NCI-H1092 (cell line): ENCODE measurements at regions not wholly inside any gene's neighbourhood (a gene's known extent, or its start where the extent isn't known, plus 50 kb on each side); places are given as distances from the start of the nearest gene placed in this dataset.

Experiments used
- DNase-seq: peaks from one replicate; lab custom pipeline; 2025; lab: John Stamatoyannopoulos, UW

DNA sequence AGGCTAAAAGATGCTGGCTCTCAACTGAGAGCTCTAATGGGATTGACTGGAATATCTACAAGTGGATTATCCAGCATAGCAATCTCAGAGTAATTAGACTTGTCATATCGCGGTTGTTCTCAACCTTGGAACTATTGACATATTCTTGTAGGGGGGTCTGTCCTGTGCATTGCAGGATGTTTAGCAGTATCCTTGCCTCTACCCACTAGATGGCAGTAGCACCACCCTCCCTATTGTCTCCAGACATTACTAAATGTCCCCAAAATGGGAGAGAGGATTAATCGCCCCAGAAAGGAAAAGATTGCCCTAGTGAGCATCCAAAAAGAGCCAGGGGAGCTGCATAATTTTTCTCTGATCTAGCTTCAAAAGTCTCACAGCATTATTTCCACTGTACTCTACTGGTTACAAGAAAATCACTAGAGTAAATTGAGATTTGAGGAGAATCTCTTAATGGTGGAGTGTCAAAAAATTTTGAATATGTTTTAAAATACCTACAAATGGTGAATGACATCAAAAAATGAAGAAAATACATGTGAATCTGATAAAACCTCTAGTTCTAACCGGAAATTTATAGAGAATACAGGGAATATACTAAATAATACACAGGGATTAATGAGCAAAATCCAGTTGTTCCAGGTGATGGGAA, 388.2 kb upstream of the AGTR1 start:
- no peak for DNase-seq

DNA sequence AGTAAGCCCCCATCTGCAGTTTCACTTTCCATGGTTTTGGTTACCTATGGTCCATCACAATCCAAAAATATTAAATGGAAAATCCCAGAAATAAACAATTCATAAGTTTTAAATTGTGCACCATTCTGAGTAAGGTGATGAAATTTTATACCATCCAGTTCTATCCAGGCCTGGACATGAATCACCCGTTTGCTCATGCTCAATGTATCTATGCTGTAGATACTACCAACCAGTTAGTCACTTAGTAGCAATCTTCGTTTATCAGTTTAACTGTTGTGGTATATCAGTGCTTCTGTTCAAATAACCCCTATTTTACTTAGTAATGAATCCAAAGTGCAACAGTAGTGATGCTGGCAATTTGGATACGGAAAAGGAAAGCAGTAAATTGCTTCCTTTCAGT, 381.9 kb upstream of the AGTR1 start:
- DNase-seq: no peak

DNA sequence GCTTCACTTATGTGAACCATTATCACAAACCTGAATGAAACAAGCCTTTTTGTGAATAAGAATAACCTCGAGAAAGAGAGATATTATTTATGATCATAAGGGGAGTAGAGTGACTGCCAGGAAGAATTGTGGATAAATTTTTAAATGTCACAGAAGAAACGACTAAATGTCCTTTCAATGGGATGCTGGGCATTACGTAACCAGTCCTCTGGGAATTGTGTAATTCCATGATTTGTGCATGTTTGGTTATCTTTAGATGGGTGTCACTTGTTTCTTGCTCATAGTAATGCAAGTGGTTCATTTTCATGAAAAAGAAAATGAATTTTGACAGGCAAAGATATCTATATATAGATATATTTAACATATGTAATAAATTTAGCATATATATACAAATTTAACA, 379.5 kb upstream of the AGTR1 start:
- DNase-seq: no peak

DNA sequence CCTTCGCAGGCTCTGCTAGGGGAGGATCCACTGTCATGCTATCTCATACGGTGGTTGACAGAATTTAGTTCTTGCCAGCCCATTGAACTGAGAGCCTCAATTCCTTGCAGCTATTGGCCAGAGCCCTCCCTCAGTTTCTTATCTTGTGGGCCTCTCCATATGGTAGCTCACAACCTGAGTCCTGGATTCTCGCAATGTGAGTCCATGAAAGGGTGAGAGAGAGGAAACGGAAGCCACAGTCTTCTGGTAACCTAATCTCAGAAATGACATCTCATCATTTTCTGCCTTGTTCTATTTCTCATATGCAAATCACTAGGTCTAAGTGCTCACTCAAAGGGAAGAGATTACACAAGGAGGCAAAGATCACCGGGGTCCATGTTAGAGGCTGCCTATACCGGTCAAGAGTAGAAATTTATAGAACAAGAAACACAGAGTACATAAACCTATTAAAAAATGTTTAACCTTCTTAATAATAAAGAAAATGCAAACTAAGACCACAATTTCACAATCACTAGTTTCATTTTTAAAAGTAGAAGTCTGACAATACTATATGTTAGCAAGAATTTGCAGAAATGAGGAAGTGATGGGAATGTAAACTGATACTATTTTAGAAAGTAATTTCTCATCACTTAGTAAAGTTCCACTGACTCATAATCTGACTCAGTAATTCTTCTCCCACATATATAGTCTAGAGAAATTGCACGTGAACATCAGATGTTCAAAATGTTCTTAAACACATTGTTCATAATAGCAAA, 378.4 kb upstream of the AGTR1 start:
- DNase-seq: no peak

DNA sequence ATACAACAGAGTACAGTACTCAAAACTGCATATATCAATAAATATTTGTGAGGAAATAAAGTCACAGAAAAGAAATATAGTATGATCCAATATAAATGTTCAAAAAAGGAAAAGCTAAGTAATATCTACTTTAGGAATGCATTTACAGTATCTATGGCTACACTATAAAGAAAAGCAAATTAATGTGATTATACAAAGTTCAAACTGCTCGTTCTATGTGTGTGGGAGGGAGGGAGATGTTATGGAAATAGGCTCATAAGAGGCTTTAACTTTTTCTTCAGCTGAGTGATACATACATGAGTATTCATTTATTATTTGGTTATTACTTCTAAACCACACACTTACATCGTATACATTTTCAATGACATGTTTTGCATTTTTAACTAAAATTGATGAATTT, 377.7 kb upstream of the AGTR1 start:
- no peak for DNase-seq

DNA sequence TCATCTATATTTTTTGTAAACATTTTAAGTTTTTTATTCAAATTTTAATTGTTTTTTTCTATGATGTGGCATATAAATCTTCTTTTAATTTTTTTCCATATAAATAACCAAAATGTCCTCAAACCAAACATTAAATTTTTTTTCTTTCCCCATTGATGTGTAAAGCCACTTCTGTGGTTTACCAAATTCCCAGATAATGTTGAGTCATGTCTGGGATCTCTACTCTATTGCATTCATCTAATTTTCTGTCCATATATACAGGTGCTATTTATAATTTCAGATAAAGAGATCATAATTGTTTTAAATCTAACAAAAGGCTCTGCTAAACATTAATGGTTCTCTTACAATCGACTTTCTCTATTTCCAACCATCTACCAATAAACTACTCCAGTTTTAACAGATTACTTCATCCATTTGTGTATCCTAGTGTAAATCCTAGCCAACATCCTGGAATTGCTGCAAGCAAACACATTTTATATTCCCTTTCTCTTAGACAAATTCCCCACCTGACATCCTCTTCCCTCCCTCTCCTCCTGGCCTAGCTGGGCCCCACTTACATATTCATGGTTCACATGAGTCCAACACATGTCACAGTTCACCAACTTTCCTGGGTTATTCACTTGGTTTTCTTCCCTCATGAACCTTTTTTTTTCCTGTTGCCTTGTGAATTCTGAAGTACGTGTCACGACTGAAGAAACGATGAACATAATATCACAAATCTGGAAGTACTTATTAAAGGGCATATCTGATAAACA, 368.0 kb upstream of the AGTR1 start:
- DNase-seq: no peak

DNA sequence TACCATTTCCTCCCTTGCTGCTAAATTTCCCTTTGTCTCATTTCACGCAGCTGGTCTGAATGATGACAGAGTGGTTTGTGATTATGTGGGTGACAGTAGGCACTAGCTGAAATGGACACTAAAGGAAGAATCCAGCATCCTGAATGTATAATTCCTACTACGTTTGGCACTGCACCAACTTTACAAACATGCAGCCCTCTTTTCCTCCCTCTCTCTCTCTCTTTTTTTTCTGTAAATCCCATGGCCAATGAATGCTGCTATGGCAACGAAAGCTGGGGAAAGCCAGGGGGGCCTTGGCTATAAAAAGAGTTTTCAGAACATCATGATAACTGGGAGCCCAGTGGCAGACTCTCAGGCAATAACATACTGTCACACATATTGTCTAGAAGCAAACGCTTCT, 367.2 kb upstream of the AGTR1 start:
- DNase-seq: no peak

DNA sequence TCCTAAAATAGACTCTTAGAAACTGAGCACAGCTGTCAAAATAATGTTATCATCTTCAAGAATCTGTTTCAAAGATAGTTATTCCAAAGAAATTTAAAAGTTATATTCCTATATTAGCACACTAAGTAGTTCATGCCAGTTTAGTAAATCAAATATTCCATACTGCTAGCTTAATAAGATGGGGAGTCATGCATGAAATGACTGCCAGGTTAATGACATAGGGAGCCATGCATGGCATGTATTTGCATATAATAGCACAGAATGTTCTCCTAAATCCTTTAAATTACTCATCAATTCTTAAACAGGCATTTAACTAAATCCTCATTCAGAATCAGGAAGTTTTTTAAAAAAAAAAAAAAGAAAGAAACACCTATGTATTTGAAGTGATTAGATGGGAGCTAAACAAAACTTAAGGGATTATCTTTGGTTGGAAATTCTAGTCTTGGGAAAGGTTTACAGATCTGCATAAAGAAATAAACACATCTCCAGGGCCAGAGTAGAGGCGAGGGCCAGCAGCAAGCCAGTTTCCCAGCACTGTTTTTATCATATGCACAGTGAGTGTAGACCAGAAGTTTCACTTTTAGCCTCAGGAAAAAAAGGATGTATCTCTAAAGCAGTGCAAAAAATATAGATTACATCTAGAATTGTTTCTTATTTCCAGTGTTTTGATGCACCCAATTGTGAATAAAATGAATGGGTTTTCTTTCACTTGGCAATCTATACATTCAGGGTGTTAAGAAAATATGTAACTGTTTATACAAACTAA, 366.4 kb upstream of the AGTR1 start:
- DNase-seq: no peak

DNA sequence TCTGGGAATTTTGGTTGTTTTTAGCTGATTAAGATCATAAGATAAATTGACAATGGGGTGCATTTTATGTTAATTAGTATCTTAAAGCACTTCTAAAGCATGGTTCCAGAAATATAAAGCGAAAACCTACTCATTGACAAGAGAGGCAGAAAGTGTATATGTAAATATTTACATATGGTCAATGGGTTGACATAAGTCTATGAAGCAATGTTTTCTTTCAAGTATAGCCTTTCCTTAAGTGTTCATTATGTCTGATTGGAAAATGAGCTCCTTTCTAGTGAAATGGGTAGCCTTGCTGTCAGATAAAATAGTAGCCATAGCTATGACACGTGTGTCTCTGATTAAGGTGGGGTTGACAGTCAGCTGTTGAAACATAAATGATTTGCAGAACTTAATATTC, 365.2 kb upstream of the AGTR1 start:
- no peak for DNase-seq

DNA sequence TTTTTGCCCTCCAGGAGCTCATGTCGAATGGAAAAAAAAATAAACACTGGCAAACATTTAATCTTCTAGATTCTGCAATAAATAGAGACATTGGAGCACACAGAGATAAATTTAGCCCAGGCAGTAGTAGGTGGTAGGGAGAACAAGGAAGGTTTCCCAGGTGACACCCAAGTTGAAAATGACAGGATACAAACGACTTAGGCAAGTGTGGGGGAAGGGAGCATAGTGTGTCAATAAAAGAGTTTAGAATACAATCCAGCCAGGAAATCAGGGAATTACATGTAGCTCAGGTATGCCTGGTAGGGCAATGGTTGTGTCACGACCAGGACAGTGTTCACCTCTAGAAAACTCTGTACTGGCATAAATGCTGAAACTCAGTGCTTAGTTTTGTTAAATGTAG, 364.6 kb upstream of the AGTR1 start:
- DNase-seq: no peak

DNA sequence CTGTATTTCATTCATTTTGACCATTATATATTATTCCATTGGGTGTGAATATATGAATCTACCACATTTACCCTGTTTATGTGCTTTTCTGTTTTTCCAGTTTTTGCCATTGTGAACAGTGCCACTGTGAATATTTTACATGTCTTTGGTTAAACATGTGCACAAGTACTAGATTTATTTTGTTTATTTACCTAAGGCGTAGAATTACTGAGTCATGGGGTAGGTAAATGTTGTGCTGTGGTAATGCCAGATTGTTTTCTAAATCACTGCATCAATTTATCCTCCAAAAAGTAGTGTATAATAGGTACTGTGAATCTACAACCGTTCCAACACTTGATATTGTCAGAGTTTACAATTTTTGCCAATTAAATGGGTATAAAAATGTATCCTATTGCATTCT, 362.1 kb upstream of the AGTR1 start:
- DNase-seq: no peak

DNA sequence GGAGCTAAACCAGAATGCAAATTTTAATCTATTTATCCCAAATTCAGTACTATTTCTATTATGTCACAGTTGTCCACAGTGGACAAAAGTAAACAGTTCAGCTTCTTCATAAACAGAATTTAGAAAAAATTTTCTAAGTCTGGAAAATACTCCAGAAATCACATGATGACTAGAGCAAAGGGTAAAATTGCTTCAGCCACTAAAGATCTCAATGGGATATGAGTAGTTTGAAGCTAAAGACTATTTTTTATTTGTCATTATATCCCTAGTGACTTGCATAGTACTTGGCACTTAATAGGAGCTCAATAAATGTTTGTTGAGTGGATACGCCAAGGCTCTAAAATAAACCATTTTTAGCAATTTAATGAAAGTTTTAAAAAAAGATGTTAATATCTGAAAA, 354.3 kb upstream of the AGTR1 start:
- no peak for DNase-seq

DNA sequence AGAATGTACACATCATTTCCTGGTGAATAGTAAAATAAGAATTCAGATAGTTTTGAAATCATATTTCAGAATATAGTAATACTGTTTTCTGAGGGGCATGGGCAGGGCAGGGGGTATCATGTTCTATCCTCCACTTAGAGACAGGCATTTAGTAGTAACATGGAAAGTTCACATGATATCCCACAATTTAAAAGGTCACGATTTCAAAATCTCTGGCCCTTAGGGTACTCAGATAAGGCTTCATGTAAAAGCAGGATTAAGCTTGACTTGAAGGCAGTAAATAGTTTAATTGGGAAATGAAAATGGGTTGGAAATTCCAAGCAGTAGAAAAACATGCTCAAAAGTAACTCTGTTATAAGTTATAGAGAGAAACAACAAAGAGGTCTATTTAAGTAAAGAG, 353.2 kb upstream of the AGTR1 start:
- no peak for DNase-seq

DNA sequence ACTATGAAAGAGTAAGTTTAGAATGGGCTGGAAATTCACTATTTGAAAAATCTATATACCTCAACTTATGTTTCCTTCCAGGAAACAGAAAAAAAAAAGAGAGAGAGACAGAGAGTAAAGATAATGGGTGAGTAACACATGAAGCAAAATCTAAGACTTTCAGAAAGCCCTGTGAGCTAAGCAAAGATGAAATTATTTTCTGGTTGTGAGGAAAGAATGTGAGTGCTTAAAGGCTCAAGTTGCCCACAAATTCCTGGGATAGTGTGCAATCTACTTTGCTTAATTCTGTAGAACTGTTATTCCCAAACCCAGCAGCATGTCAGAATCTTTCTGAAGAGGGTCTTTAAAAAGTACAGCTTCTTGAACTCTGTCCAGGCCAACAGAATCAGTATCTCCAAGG, 337.7 kb upstream of the AGTR1 start:
- DNase-seq: no peak

DNA sequence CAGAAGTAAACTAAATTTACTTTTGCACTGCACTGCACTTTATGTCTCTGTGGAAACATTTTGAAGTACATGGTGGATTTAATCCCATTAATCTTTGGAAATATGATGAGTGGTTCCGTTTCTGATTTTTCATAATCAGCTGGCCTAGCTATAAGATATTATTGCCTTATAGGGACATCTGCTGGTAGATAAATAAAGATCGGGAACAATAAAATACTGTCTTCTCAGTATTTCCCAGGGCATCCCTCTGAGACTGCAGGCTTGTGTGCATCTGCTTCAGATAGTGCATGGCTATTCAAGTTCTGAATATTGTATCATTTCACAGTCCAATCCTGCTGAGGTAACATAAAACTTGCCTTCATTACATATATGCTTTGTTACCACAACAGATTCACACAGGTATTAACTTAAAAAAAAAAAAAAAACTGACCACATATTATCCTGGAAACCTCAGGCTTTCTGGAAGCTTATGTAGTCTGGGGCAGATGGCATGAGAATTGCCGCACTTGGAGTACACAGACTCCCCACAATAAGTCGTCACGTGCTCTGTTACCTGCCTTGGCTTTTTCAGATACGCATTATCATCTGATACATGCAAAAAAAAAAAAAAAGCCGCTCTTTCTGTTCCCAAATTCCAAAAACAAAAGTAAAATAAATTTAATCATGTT, 330.8 kb upstream of the AGTR1 start:
- DNase-seq: no peak

DNA sequence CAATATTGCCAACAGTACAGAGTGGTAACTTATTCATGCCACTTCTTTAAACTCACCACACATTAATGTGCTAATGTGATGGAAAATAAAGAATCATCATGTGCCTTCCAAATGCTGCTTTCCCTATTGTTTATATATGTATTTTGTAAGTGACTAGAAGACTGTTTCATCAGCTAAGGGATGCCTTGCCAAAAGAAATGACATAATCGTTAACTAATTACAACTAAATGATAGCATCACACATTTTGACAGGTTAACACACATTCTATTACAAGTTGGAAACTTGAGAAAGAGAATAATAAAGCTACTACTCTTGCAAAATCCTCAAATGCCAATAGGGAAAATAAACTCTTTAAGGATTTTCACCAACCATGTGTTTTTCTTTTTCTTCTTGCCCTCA, 329.9 kb upstream of the AGTR1 start:
- no peak for DNase-seq

DNA sequence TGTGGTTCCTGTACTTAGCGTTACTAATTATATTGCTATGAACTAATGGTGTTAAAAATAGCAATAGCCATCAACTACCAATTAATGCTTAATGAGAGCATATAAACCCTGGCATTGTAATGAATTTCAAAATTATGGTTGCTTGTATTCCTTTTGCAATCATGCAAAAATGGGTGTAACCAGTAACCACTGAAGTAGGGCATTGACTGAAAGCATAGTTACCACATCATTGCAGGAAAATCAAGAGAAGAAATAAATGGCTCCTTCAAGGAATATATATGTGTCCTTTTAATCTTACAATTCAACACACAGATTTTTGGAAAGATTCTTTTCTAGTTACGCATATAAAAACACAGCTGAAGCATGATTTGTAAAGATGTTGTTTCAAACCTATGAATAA, 328.3 kb upstream of the AGTR1 start:
- no peak for DNase-seq

DNA sequence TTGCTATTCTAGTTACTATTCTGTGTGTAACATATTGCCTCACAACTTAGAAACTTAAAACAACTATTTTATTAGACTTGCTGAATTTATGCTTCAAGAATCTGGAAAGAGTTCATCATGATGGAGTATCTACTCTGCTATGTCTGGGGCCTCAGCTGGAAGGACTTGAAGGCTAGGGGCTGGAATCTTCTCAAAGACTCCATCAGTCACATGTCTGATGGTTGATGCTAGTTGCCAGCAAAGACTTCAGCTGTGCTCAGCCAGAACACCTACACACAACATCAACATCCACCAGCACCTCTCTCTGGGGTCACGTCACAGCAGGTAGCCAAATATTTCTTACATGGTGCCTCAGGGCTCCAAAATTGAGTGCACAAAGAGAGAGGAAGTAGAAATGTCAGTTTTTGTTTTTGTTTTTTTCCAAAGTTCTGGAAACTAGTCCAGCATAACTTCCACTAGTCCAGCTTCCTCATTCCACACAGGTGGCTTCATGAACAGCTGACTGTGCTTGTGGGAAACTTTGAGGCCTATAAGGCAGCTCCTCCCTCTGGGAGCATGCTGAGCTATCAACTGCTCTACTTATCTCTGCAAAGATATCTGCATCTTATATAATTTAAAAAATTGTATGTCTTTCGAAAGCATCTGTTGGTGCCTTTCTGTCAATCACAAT, 325.4 kb upstream of the AGTR1 start:
- no peak for DNase-seq

DNA sequence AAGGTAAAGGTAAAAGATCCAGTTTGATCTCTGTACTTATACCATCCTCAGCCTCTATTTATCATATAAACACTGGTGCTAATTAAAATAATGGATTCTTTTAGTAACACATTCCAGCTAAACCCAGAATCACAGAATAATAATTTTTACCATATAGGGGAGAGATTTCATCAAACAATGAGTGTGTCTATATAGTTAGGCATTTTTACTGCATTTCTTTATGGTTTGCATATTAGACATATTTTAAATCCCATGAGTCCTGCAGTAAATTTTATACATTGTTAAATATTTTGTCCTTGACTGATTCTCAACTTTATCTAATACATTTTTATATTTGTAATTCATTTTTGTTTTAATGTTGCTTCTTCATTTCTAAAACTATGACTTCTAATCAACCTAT, 323.7 kb upstream of the AGTR1 start:
- DNase-seq: no peak

DNA sequence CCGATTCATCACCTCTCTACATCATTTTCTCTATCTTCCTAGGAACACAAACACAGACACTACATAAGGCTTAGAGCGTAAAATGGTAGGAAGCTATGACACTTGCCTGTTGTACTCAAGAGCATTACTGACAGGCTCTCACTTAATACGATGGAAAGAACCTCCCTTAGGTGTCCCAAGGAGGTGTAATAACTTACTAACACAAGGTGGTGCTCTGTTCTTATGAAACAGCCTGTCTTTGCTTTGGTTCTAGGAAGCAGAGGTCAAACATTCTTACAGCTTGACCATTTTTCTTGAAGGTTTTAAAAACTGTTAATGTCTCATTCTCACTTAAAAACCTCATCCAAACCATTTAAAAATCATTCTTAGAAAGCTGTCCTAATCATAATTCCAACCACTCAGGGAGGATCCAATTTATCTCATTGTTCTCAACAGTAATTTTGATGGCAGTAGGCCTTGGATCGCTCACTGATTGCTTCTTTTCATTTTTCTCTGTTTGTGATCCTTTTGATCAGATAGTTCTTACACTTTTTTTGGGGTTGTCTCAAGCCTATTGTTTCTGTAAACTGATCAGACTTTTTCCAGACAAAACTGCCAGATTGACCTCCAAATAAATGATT, 317.8 kb upstream of the AGTR1 start:
- no peak for DNase-seq

DNA sequence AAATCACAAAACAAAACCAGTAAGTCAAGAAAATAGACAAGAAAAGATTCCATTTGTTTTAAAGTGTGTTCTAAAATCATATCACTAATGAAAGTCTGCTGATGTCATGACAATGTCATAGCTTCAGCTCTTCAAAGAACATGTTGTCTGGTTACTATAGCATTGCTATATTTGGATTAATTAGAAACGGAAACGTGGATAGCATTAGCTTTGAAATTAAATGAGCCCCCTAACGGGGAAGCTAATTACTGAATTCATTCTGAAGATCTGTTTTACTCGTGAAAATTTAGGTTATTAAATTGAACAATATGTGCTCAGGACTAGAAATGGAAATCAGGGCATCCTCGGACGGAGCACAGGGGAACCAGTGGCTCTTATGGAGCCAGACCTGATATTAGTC, 316.7 kb upstream of the AGTR1 start:
- DNase-seq: no peak
